PFSK-1 (cell line): ENCODE measurements at regions not wholly inside any gene's neighbourhood (a gene's known extent, or its start where the extent isn't known, plus 50 kb on each side); places are given as distances from the start of the nearest gene placed in this dataset.

ENCODE experiments used
- FOXP2 ChIP-seq: optimal IDR thresholded peaks from 2 replicates; pipeline ENCODE3; 2011; ENCODE audit warnings: borderline replicate concordance, control low read depth, inconsistent platforms; ENCODE audit not compliant: insufficient read depth; ENCODE audit errors: extremely low read length, extremely low read depth
- POLR2AphosphoS5 ChIP-seq: IDR thresholded peaks from 2 replicates; pipeline ENCODE4 v1.6.1; 2012; ENCODE audit warnings: low read depth, mild to moderate bottlenecking, control low read depth, low read length, moderate library complexity
- SIN3A ChIP-seq: IDR thresholded peaks from 2 replicates; pipeline ENCODE4 v1.6.1; 2012; ENCODE audit warnings: mild to moderate bottlenecking, low read length, moderate library complexity, borderline replicate concordance; ENCODE audit not compliant: insufficient read depth
- TAF1 ChIP-seq: IDR thresholded peaks from 2 replicates; pipeline ENCODE4 v1.6.1; 2012; ENCODE audit warnings: low read length, control low read depth, borderline replicate concordance; ENCODE audit not compliant: insufficient read depth
- TF ChIP-seq, protein P1 (sequence below), 2 experiments: IDR thresholded peaks; 2 replicates each; pipeline versions ENCODE4 v1.6.1 to v1.8.0; 2011 to 2012; ENCODE audit warnings: low read depth in 2 of 2, low read length in 2 of 2, control low read depth in 1 of 2, inconsistent platforms in 1 of 2, mild to moderate bottlenecking in 1 of 2, moderate library complexity in 1 of 2; ENCODE audit not compliant: insufficient read depth in 1 of 2

GRCh38 chr3:99523431-99524127 is 114.8 kb upstream of the COL8A1 start:
- TF ChIP-seq SIN3A (no peak), POLR2AphosphoS5 (no peak), FOXP2 (no peak), TAF1 (no peak)
- TF ChIP-seq, protein P1, sequence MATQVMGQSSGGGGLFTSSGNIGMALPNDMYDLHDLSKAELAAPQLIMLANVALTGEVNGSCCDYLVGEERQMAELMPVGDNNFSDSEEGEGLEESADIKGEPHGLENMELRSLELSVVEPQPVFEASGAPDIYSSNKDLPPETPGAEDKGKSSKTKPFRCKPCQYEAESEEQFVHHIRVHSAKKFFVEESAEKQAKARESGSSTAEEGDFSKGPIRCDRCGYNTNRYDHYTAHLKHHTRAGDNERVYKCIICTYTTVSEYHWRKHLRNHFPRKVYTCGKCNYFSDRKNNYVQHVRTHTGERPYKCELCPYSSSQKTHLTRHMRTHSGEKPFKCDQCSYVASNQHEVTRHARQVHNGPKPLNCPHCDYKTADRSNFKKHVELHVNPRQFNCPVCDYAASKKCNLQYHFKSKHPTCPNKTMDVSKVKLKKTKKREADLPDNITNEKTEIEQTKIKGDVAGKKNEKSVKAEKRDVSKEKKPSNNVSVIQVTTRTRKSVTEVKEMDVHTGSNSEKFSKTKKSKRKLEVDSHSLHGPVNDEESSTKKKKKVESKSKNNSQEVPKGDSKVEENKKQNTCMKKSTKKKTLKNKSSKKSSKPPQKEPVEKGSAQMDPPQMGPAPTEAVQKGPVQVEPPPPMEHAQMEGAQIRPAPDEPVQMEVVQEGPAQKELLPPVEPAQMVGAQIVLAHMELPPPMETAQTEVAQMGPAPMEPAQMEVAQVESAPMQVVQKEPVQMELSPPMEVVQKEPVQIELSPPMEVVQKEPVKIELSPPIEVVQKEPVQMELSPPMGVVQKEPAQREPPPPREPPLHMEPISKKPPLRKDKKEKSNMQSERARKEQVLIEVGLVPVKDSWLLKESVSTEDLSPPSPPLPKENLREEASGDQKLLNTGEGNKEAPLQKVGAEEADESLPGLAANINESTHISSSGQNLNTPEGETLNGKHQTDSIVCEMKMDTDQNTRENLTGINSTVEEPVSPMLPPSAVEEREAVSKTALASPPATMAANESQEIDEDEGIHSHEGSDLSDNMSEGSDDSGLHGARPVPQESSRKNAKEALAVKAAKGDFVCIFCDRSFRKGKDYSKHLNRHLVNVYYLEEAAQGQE (IDR thresholded peaks at IDR 0.05; ENCODE audit: insufficient read depth in 1 of 2, low read depth in 2 of 2, low read length in 2 of 2), result no peak

DNA sequence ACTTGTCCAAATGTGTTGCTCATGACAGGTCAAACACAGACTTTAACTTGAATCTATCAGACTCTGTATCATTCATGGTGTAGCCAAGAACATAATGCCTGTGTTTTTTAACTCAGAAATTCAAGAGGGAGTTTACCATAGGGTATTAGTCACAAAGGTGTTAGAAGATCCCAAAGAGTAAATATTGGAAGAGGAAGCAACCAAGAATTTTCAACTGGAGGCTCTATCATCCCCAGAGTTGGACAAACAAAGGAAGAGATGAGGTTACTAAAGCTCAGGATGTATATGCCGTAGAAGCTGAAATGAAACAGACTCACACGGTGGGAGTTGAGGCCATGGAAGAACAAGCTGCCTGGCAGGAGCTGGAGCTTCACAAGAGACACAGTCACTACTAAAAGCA is 116.2 kb upstream of the COL8A1 start:
- TF ChIP-seq SIN3A (no peak), POLR2AphosphoS5 (no peak), TAF1 (no peak), FOXP2 (no peak)
- TF ChIP-seq, protein P1 (IDR thresholded peaks at IDR 0.05; ENCODE audit: insufficient read depth in 1 of 2, low read depth in 2 of 2, low read length in 2 of 2), result no peak

DNA sequence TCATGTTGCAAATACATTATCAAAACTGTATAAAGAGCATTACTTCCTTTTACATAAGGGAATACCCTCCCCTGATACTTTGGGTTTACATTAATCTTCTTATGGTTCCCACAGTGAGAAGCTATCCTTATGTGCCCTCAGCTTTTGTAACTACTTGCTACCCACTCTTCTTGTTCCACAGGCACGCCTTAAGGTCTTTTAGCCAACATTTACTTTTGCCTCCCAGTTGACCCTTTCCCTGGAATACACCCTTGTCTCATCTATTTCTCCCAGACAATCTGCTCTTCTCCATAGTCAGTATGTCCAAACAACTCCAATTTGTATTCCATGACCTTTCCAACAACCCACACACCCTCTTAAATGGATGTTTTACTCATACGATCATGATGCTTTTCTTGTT is 116.8 kb upstream of the COL8A1 start:
- no peak for TF ChIP-seq TAF1
- no peak for TF ChIP-seq FOXP2
- TF ChIP-seq, protein P1 (IDR thresholded peaks at IDR 0.05; ENCODE audit: insufficient read depth in 1 of 2, low read depth in 2 of 2, low read length in 2 of 2), result no peak
- TF ChIP-seq SIN3A, result no peak
- no peak for TF ChIP-seq POLR2AphosphoS5

DNA sequence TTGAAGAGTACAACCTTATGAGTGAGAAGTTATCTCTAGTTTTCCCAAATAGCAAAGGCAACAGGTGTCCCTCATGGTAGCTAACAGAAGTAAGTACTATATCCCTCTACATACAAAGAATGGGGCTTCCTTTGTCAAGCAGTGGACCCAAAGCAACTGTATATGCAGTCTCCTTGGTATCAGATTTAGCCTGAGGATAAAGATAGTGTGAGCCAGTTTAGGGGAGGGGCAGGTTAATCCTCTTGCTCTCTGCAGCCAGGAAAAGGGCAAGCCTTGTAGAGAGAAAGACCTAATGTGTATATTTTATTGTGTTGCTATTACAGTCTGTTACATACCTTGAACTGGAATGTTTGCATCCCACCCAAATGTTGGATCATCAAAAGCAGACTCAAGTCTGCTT is 117.9 kb upstream of the COL8A1 start:
- TF ChIP-seq FOXP2, result no peak
- no peak for TF ChIP-seq POLR2AphosphoS5
- no peak for TF ChIP-seq TAF1
- TF ChIP-seq, protein P1 (IDR thresholded peaks at IDR 0.05; ENCODE audit: insufficient read depth in 1 of 2, low read depth in 2 of 2, low read length in 2 of 2), result no peak
- no peak for TF ChIP-seq SIN3A

DNA sequence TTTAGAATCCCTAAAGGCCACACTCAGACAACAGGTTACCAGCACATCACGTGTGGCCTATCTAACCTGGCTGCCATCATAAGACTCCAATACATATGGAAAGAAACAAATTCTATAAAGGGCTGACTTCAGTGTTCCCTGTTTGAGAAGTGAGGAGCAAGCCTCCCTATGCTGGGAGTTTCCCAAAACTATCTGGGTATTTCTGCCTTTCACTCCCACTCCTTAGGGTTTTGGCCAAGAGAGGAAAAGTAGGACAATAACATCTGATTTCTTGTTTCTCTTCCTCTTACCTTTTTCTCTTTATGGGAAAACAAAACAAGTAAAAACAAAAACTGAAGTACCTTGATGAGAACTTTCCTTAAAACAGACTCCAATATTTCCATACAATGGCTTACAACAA is 121.5 kb upstream of the COL8A1 start:
- TF ChIP-seq POLR2AphosphoS5 (no peak), SIN3A (no peak), TAF1 (no peak), FOXP2 (no peak)
- TF ChIP-seq, protein P1 (IDR thresholded peaks at IDR 0.05; ENCODE audit: insufficient read depth in 1 of 2, low read depth in 2 of 2, low read length in 2 of 2), result no peak
